Nephron progenitor cell (in vitro differentiated cells): ENCODE measurements at regions not wholly inside any gene's neighbourhood (a gene's known extent, or its start where the extent isn't known, plus 50 kb on each side); places are given as distances from the start of the nearest gene placed in this dataset.

Experiments used
- DNase-seq: peaks from one replicate; pipeline ENCODE4 v3.0.0; 2021
- H3K27ac Mint-ChIP-seq: 2 replicates; pipeline ENCODE4 v1.8.0; 2021; ENCODE audit warnings: mild to moderate bottlenecking, moderate library complexity, mixed read lengths
- H3K27me3 Mint-ChIP-seq: 2 replicates; pipeline ENCODE4 v1.8.0; 2021; ENCODE audit warnings: mild to moderate bottlenecking, low read depth, mixed read lengths; ENCODE audit not compliant: poor library complexity
- H3K36me3 Mint-ChIP-seq: 2 replicates; pipeline ENCODE4 v1.8.0; 2021; ENCODE audit warnings: low read depth, mixed read lengths
- H3K4me1 Mint-ChIP-seq: 2 replicates; pipeline ENCODE4 v1.8.0; 2021; ENCODE audit warnings: mixed read lengths
- H3K4me3 Mint-ChIP-seq: 2 replicates; pipeline ENCODE4 v1.8.0; 2021; ENCODE audit warnings: mild to moderate bottlenecking, moderate library complexity, mixed read lengths
- H3K9me3 Mint-ChIP-seq: 2 replicates; pipeline ENCODE4 v1.8.0; 2021; ENCODE audit warnings: mild to moderate bottlenecking, moderate library complexity, mixed read lengths
- TF ChIP-seq, protein P1 (sequence below): fragments of 200-600 bp; sonication (generic); IDR thresholded peaks from 2 replicates; pipeline ENCODE4 v1.5.0; 2021; ENCODE audit warnings: antibody characterized with exemption

DNA sequence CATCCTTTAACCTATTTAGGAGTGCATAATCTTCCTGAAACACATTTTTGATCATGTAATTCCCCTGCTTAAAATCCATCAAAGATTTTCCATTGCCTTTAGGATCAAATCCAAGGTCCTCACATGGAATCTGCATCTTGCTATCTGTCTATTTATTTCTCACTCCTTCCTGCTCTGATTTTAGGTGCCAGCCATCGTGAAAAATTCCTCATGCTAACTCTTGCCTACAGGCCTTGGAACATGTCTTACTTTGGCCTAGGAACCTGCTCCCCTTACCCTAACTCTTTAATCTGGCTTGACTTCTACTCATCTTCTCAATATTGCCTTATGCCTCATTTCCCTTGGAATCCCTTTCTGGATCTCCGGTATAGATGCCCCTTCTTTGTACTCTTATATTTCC lies 1074.3 kb downstream of the TTLL7 start:
- peaks cover 2% of the 10 kb centered on the region for H3K27me3 Mint-ChIP-seq
- H3K27ac Mint-ChIP-seq = no peak overlapping the region
- no peaks in the 10 kb centered on the region for H3K36me3 Mint-ChIP-seq
- TF ChIP-seq, protein P1, sequence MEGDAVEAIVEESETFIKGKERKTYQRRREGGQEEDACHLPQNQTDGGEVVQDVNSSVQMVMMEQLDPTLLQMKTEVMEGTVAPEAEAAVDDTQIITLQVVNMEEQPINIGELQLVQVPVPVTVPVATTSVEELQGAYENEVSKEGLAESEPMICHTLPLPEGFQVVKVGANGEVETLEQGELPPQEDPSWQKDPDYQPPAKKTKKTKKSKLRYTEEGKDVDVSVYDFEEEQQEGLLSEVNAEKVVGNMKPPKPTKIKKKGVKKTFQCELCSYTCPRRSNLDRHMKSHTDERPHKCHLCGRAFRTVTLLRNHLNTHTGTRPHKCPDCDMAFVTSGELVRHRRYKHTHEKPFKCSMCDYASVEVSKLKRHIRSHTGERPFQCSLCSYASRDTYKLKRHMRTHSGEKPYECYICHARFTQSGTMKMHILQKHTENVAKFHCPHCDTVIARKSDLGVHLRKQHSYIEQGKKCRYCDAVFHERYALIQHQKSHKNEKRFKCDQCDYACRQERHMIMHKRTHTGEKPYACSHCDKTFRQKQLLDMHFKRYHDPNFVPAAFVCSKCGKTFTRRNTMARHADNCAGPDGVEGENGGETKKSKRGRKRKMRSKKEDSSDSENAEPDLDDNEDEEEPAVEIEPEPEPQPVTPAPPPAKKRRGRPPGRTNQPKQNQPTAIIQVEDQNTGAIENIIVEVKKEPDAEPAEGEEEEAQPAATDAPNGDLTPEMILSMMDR = no peak
- no peaks in the 10 kb centered on the region for H3K9me3 Mint-ChIP-seq
- peaks cover 31% of the 10 kb centered on the region for H3K4me1 Mint-ChIP-seq
- H3K4me3 Mint-ChIP-seq = no peak overlapping the region
- no peak for DNase-seq

DNA sequence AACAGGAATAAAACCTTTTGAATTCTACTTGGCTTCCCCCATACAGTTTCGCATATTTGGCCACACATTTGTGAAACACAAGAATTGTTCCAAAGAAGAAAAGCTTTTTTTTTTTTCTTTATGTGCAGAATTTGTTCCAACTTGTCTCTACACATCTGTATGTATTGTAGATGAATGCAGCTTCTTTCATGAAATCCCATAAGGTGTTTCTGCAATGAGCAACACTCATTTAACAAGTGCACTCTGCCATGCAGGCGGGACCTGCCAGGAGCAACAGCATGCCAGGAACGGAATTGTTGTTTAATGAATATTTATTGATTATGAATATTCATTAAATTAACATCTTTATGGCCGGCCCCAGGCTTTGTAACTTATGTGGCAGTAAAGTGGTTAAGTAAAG lies 1075.0 kb downstream of the TTLL7 start:
- Mint-ChIP-seq H3K4me3 (no peak overlapping the region), H3K4me1 (peaks cover 25% of the 10 kb centered on the region), H3K9me3 (no peaks in the 10 kb centered on the region), H3K27me3 (peaks cover 3% of the 10 kb centered on the region), H3K36me3 (no peaks in the 10 kb centered on the region), H3K27ac (no peak overlapping the region)
- TF ChIP-seq, protein P1 = no peak
- no peak for DNase-seq

DNA sequence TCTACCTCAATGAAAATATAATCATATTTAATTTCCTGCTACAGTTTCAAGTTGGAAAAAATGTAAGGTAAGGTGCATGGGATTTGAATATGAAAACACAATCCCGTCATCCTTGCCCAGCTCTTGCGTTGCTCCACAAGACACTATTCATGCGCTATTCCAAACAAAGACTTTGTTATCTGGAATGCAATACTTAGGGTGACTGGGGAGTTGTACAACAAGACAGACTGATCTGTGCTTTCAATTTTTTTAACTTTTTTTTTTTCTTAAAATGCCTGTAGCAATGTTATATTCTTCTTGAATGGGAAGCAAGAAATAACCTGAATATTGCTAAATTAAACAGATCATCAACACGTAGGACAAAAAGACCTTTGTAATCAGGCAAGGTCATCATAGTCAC lies 1077.2 kb downstream of the TTLL7 start:
- DNase-seq = no peak
- Mint-ChIP-seq H3K36me3 (no peaks in the 10 kb centered on the region), H3K27ac (no peak overlapping the region), H3K4me3 (no peak overlapping the region), H3K27me3 (peaks cover 3% of the 10 kb centered on the region), H3K4me1 (peaks cover 12% of the 10 kb centered on the region), H3K9me3 (no peaks in the 10 kb centered on the region)
- TF ChIP-seq, protein P1 = no peak

DNA sequence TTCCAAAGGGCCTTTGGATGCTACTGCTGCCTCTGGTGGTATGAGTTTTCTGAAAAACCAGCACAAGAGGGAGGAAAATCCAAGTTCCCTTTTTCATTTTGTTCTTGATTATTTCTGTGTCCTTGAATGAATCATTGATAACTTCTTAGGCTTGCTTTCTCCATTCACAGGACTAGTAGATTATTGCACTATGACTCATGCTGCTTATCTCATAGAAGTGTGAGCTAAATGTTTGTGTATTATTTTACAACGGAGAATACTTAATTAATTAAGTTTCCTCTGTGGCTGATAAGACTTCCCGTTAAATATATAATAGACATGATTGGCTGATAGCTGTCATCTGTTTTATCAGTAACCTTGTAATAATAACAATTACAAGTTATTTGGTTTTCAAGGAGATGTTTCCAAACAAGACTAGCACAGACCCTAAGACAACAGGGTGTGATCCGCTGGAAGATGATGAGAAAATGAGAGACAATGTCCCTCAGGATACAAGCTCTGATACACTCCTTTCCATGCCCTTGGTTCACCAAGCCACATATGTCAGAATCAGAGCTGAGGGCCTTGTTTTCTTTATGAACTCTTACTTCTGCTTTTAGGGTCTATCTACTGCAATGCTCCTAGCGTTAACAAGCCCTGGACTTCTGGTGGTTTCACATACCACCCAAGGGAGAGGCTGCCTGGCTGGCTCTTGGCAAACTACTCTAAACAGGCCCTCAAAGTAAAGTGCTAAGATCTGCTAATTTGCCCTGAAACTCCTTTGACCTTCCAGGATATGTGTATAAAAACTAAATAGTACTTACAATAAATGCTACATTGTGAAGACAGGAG lies 1078.3 kb downstream of the TTLL7 start:
- no peaks in the 10 kb centered on the region for H3K9me3 Mint-ChIP-seq
- peaks cover 3% of the 10 kb centered on the region for H3K27me3 Mint-ChIP-seq
- no peaks in the 10 kb centered on the region for H3K36me3 Mint-ChIP-seq
- peaks cover 12% of the 10 kb centered on the region for H3K4me1 Mint-ChIP-seq
- no peak for DNase-seq
- TF ChIP-seq, protein P1 = no peak
- no peak overlapping the region for H3K27ac Mint-ChIP-seq
- no peak overlapping the region for H3K4me3 Mint-ChIP-seq

DNA sequence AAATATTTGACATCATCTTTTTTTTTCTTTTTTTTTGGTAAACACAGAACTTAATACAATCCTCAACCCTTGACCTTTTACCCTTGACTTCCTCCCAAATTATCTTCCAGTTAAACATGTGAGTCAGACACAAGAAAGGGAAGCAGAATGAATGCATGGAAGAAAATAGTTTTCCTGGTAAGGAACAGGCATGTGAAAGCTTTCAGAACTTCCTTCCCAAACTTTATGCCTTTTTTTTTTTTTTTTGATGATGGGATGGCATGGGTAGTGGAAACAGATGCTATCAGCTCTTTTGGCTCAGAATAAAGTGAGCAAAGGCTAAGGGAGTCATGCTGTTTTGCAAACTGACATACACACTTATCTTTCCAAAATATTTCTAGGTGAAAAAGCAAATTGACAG lies 1079.1 kb downstream of the TTLL7 start:
- no peaks in the 10 kb centered on the region for H3K9me3 Mint-ChIP-seq
- DNase-seq = no peak
- peaks cover 12% of the 10 kb centered on the region for H3K4me1 Mint-ChIP-seq
- H3K27me3 Mint-ChIP-seq = peaks cover 3% of the 10 kb centered on the region
- H3K4me3 Mint-ChIP-seq = no peak overlapping the region
- no peak overlapping the region for H3K27ac Mint-ChIP-seq
- TF ChIP-seq, protein P1 = no peak
- H3K36me3 Mint-ChIP-seq = no peaks in the 10 kb centered on the region

DNA sequence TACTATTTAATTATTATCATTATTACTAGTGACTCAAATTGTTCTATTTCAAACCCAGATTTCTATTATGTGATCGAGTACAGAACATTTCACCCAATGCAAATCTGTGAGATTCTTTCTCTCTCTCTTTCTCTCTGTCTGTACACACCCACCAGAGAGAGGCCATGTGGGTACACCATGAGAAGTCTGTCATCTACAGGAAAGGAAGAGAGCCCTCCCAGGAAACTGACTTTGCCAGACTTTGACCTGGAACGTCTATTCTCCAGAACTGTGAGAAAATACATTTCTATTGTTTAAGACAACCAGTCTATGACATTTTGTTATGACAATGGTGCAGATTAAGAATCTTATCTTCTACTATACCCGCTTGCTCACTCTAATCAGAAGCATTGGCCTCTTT lies 1091.6 kb downstream of the TTLL7 start:
- no peak overlapping the region for H3K27ac Mint-ChIP-seq
- no peaks in the 10 kb centered on the region for H3K36me3 Mint-ChIP-seq
- TF ChIP-seq, protein P1 = no peak
- H3K27me3 Mint-ChIP-seq = peaks cover 5% of the 10 kb centered on the region
- H3K4me3 Mint-ChIP-seq = no peak overlapping the region
- no peaks in the 10 kb centered on the region for H3K9me3 Mint-ChIP-seq
- H3K4me1 Mint-ChIP-seq = no peaks in the 10 kb centered on the region
- DNase-seq = no peak
